Stimulated activated effector memory CD8-positive, alpha-beta T cell treated with anti-CD3 and anti-CD28 coated beads, Interleukin-12 subunit alpha, Interleukin-12 subunit beta, amount 100 ng/mL, for 72 hours (primary cell): ENCODE measurements at regions not wholly inside any gene's neighbourhood (a gene's known extent, or its start where the extent isn't known, plus 50 kb on each side); places are given as distances from the start of the nearest gene placed in this dataset.

Experiments
- ATAC-seq: fragments of 150-1000 bp; cut with Tn5 transposase; 2 replicates; pipeline ENCODE4 v1.10.0; 2021
- DNase-seq, 2 donors: peaks; one replicate each; pipeline ENCODE4 v3.0.0; 2021 to 2022; ENCODE audit warnings: low spot score in 2 of 2
- H3K27ac Mint-ChIP-seq: one replicate; pipeline ENCODE4 v1.8.0; 2022; ENCODE audit warnings: mild to moderate bottlenecking, mixed read lengths
- H3K36me3 Mint-ChIP-seq: one replicate; pipeline ENCODE4 v1.8.0; 2022; ENCODE audit warnings: mild to moderate bottlenecking, mixed read lengths
- H3K4me1 Mint-ChIP-seq: one replicate; pipeline ENCODE4 v1.8.0; 2022; ENCODE audit warnings: mixed read lengths
- H3K4me3 Mint-ChIP-seq: one replicate; pipeline ENCODE4 v1.8.0; 2022; ENCODE audit warnings: mild to moderate bottlenecking, mixed read lengths
- H3K9me3 Mint-ChIP-seq: one replicate; pipeline ENCODE4 v1.8.0; 2022; ENCODE audit warnings: mixed read lengths

DNA sequence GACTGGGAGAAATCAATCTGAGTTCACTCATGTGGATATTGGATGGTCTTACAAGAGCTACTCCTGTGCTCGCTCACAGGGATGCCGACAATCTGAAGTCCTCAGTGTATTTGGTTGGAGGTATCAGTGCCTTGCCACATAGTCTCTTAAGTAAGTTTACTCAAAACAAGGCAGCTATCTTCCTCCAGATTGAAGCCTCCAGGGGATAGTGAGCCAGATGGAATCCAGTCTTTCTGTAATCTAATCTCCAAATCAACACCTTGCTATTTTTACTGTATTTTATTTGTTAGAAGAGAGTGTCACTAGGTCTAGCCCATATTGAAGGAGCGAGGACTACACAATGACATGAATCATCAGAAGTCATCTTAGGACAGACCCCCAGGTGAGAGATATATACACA, 456.6 kb upstream of the POT1 start:
- Mint-ChIP-seq H3K36me3 (no peaks in the 10 kb centered on the region), H3K4me3 (no peak overlapping the region), H3K27ac (no peak overlapping the region)

DNA sequence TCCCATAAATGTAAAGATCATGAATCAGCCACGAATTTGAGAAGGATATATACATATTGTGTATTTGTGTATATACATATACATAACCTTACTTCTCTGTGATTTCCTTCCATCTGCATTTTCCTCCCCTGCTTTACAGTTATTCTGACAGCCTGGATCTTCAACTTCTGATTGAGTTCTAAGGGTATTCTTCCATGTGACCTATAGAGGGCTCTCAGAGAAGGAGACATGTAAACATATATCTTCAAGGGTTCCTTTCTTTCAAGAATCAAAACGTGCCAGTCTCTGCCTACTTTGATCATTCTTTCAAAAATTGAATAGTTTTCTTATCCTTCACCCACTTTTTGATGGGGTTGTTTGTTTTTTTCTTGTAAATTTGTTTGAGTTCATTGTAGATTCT, 453.7 kb upstream of the POT1 start:
- ATAC-seq (no peak), DNase-seq (no peak)
- Mint-ChIP-seq H3K36me3 (no peaks in the 10 kb centered on the region), H3K27ac (no peak overlapping the region), H3K4me1 (no peaks in the 10 kb centered on the region), H3K4me3 (no peak overlapping the region), H3K9me3 (peaks cover 14% of the 10 kb centered on the region)

More for the DNA sequence above, 456.6 kb upstream of the POT1 start:
- Mint-ChIP-seq H3K4me1 (no peaks in the 10 kb centered on the region), H3K9me3 (peaks cover 17% of the 10 kb centered on the region)
- no peak for DNase-seq
- no peak for ATAC-seq

DNA sequence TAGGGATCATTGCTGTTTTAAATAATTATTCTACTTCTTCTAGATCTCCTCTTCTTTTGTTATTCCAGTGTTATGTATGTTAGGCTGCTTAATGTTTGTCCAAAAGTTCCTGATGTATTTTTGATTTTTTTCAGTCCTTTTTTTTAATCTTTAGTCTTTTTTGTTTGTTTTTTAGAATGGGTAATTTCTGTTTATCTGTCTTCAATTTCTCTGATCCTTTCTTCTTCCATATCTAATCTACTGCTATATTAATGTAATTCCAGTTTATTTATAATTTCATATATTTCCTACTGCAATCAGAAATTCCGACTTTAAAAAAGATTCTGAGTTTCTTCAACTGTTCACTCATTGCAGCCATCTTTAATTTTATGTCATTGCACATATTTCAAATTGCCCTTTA, 452.8 kb upstream of the POT1 start:
- no peak overlapping the region for H3K27ac Mint-ChIP-seq
- H3K36me3 Mint-ChIP-seq, result no peaks in the 10 kb centered on the region

DNA sequence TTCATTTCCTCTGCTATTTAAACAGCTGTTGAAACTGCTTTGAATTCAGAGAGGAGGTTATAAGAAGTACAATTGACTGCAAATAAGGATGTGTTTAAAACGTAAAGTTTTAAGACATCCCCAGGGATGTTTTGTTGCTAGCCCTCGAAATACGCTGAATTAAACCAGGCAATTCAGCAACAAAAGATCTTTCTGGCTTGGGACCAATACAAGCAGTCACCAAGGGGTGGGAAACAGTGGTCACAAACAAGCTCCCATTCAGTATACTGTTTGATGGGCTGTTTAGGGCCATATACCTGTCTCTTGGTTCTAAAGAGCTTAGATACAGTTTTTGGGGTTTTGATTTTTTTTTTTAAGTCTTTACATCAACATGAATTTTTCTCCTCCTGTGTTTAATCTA, 446.3 kb upstream of the POT1 start:
- ATAC-seq (no peak), DNase-seq (no peak)
- no peak overlapping the region for H3K27ac Mint-ChIP-seq
- H3K4me1 Mint-ChIP-seq, result no peaks in the 10 kb centered on the region
- no peak overlapping the region for H3K4me3 Mint-ChIP-seq
- H3K9me3 Mint-ChIP-seq, result peaks cover 3% of the 10 kb centered on the region
- H3K36me3 Mint-ChIP-seq, result no peaks in the 10 kb centered on the region

More for the DNA sequence above, 452.8 kb upstream of the POT1 start:
- ATAC-seq (no peak), DNase-seq (no peak)
- no peak overlapping the region for H3K4me3 Mint-ChIP-seq
- H3K4me1 Mint-ChIP-seq, result no peaks in the 10 kb centered on the region
- H3K9me3 Mint-ChIP-seq, result peaks cover 12% of the 10 kb centered on the region

DNA sequence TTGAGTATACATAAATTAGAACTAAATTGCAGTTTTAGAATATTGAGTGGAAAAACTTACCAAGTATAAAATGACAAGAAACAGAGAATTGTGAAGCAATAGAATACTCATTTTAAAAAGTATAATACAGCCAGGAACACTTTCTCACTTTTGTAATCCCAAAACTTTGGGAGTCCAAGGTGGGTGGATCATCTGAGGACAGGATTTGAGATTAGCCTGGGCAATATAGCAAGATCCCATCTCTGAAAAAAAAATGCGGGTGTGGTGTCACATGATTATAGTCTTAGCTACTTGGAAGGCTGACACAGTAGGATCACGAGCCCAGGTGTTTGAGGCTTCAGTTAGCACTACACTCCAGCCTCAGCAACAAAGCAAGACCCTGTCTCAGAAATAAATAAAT, 440.9 kb upstream of the POT1 start:
- Mint-ChIP-seq H3K36me3 (no peaks in the 10 kb centered on the region), H3K27ac (no peak overlapping the region), H3K4me1 (no peaks in the 10 kb centered on the region), H3K9me3 (peaks cover 3% of the 10 kb centered on the region), H3K4me3 (no peak overlapping the region)
- no peak for DNase-seq
- no peak for ATAC-seq

DNA sequence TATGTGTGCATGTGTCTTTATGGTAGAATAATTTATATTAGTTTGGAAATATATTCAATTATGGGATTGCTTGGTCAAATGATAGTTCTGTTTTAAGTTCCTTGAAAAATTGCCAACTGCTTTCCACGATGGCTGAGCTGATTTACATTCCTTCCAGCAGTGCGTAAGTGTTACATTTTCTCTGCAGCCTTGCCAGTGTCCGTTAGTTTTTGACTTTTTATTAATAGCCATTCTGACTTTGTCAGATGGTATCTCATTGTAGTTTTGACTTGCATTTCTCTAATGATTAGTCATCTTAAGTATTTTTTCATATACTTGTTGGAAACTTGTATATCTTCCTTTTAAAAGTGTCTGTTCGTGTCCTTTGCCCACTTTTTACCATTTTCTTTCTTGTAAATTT, 434.2 kb upstream of the POT1 start:
- H3K4me3 Mint-ChIP-seq, result no peak overlapping the region
- H3K27ac Mint-ChIP-seq, result no peak overlapping the region
- no peak for DNase-seq
- H3K9me3 Mint-ChIP-seq, result peaks cover 11% of the 10 kb centered on the region
- H3K4me1 Mint-ChIP-seq, result no peaks in the 10 kb centered on the region
- ATAC-seq, result no peak
- no peaks in the 10 kb centered on the region for H3K36me3 Mint-ChIP-seq

DNA sequence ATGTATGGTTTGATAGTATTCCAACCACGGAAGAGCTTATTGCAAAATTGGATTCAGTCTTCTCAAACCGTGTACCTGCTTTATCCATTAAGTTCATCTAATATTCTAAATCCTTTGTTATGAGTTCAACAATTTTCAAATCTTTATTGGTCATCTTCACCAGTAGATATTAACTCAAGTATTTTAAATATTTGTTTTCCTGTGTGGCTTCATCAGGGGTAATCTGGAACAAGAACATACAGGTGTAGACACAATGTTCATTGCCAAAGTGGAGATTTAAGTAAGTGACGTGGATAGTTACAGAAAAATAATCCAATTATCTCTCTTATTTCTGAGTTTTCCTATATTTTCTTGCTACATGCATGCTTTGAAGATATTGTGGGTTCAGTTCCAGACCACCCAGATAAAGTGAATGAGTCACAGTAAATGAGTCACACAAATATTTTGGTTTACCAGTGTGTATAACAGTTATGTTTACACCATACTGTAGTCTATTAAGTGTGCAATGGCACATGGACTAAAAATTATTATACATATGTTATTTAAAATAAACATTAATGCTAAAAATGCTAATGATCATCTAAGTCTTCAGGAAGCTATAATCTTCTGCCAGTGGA, 429.0 kb upstream of the POT1 start:
- H3K4me1 Mint-ChIP-seq, result no peaks in the 10 kb centered on the region
- no peaks in the 10 kb centered on the region for H3K36me3 Mint-ChIP-seq
- H3K4me3 Mint-ChIP-seq, result no peak overlapping the region
- no peak overlapping the region for H3K27ac Mint-ChIP-seq
- no peak for ATAC-seq
- DNase-seq, result no peak
- peaks cover 3% of the 10 kb centered on the region for H3K9me3 Mint-ChIP-seq

DNA sequence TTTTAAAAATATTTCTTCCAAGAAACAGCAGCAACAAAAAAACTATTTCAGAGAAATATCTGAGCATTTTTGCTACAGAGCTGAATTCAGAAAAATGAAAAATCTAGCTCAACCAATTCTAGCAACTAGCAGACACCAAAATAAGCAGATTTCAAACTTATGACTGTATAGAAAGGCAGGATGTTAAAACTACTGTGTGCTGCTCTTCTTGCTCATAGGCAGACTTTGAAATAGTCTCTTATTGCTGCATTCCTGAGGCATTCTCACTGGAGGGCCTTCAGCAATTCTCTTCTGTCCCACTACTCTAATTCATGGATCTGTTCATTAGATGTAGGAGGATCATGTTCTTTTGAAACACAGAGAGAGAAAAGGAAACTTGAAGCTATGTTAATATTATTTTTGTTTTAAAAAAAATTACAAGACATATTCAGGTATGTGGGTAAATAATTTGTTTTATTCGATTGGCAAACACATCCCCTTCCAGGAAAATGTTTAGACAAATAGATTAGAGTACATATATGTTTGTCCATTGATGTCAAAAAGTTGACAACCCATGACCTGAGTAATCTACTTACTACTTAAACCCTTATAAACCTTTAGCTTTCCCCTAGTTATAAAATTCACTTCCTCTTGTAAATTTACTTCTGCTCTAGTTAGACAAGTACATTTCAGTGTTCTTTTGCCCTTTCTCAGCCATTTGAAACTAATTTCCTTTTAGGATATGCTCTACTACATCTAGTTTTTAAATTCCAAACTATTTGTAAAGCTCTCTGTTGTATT, 428.2 kb upstream of the POT1 start:
- H3K4me1 Mint-ChIP-seq, result no peaks in the 10 kb centered on the region
- peaks cover 3% of the 10 kb centered on the region for H3K9me3 Mint-ChIP-seq
- H3K27ac Mint-ChIP-seq, result no peak overlapping the region
- no peaks in the 10 kb centered on the region for H3K36me3 Mint-ChIP-seq
- DNase-seq, result no peak
- ATAC-seq, result no peak
- no peak overlapping the region for H3K4me3 Mint-ChIP-seq

DNA sequence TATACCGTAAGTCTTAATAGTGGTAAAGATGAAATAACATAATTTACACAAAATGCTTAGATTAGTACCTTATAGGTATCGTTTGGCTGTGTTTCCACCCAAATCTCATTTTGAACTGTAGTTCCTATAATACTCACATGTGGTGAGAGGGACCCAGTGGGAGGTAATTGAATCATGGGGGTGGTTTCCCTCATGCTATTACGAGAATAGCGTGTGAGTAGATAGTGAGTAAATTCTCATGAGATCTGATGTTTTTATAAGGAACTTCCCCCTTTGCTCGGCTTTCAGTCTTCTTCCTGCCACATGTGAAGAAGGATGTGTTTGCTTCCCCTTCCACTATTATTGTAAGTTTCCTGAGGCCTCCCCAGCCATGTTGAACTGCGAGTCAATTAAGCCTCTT, 426.3 kb upstream of the POT1 start:
- no peak for ATAC-seq
- no peak for DNase-seq

DNA sequence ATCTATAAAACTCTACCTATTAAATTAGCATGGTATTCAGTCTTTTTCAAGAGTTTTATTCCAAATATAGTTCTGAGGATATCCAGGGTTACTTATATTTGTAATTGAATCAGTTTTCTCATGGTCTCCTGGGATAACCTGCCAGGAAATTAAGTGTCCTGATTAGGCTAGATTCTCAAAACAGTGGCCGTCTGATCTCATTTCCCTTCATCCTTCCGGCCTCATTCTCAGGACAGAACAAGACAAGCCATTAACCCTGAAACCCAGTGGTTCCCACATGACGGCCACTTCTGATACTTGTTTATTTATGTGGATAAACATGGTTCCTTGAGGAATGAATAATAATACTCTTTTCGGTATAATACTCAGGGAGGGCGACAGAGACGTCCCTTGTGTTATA, 417.6 kb upstream of the POT1 start:
- ATAC-seq, result no peak
- H3K27ac Mint-ChIP-seq, result no peak overlapping the region
- H3K9me3 Mint-ChIP-seq, result peaks cover 6% of the 10 kb centered on the region
- H3K4me1 Mint-ChIP-seq, result no peaks in the 10 kb centered on the region
- no peak for DNase-seq
- no peaks in the 10 kb centered on the region for H3K36me3 Mint-ChIP-seq
- H3K4me3 Mint-ChIP-seq, result no peak overlapping the region

More for the DNA sequence above, 426.3 kb upstream of the POT1 start:
- H3K4me3 Mint-ChIP-seq, result no peak overlapping the region
- H3K27ac Mint-ChIP-seq, result no peak overlapping the region
- H3K36me3 Mint-ChIP-seq, result no peaks in the 10 kb centered on the region
- H3K9me3 Mint-ChIP-seq, result peaks cover 6% of the 10 kb centered on the region
- H3K4me1 Mint-ChIP-seq, result no peaks in the 10 kb centered on the region

DNA sequence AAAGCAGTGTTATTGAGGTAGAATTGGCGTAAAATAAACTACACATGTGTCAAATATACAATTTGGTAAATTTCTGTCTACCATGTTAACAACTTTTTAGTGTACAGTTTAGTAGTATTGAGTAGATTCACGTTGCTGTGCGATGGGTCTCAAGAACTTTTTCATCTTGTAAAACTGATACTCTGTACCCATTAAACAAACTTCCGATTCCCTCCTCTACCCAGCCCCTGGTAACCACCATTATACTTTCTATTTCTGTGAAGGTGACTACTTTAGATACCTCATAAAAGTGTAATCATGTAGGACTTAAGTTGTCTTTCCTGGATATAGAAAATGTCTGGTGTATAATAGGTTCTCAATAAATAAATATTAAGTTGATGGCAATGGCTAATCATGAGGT, 408.5 kb upstream of the POT1 start:
- Mint-ChIP-seq H3K4me3 (no peak overlapping the region), H3K4me1 (no peaks in the 10 kb centered on the region), H3K36me3 (no peaks in the 10 kb centered on the region), H3K27ac (no peak overlapping the region), H3K9me3 (peaks cover 15% of the 10 kb centered on the region)
- DNase-seq (no peak), ATAC-seq (no peak)

DNA sequence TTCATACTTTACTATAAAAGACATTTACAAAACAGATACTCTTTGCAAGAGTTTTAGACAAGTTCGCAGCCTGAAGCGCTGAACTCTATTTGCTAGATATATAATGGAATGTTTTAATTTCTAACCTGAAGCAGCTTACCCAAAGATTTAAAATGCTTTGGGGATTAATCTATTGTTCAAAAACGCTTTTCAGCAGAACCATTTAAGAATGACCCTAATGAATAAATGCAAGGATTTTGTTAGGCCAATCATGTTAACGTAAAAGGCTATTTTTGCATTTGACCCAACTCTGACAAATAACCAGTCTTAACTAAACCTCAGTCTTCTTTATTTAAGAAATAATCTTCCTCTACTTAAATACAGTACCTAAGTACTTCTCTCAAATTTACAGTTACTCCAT, 406.7 kb upstream of the POT1 start:
- DNase-seq, result no peak
- peaks cover 17% of the 10 kb centered on the region for H3K9me3 Mint-ChIP-seq
- ATAC-seq, result no peak
- no peaks in the 10 kb centered on the region for H3K36me3 Mint-ChIP-seq
- no peak overlapping the region for H3K27ac Mint-ChIP-seq
- no peak overlapping the region for H3K4me3 Mint-ChIP-seq
- no peaks in the 10 kb centered on the region for H3K4me1 Mint-ChIP-seq

DNA sequence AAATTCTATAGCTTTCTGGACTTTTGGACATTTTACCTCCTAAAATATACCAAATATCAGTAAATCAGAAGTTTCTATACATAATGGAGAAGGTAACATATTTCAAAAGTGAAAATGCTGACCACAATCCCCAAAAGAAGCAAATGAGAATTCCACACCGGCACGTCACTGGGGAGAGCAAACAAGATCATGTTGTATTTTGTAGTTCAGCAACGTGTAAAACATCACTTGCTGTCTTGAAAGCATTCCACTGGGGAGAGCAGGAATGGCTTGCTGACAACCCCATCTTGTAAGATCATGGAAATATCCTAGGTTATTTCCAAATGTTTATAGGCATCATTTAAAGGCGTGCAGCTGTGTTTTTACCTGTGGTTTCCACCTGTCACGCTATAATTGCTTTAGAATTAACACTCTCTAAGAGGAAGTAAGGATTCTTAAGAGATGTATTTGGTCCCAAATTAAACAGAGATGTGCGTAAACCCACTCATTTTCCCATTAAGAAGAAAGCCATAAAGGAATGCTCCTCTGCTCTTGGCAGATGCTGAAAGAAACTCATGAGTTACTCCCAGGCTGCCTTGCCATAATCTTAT, 397.1 kb upstream of the POT1 start:
- H3K9me3 Mint-ChIP-seq, result peaks cover 9% of the 10 kb centered on the region
- ATAC-seq (no peak), DNase-seq (no peak)
- H3K4me1 Mint-ChIP-seq, result no peaks in the 10 kb centered on the region
- H3K4me3 Mint-ChIP-seq, result no peak overlapping the region
- no peak overlapping the region for H3K27ac Mint-ChIP-seq
- H3K36me3 Mint-ChIP-seq, result no peaks in the 10 kb centered on the region

DNA sequence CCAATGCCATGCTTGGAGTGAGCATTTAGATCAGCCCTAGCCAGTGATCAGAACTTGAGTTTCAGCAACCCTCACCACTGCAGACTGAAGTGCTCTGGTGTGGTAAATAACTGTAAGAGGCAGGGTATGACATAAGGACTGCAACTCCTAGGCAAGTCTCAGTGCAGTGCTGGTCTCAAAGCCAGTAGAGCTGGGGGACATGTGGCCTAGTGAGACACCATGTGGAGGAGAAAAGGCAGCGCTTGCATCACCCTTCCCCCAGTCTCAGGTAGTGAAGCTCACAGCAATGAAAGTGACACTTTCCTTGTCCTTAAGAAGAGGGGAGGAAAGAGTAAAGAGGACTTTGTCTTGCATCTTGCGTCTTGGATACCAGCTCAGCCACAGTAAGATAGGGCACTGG, 386.8 kb upstream of the POT1 start:
- ATAC-seq, result peak; percentile 51
- no peak for DNase-seq
- H3K27ac Mint-ChIP-seq, result no peak overlapping the region
- no peaks in the 10 kb centered on the region for H3K4me1 Mint-ChIP-seq
- no peak overlapping the region for H3K4me3 Mint-ChIP-seq
- no peaks in the 10 kb centered on the region for H3K36me3 Mint-ChIP-seq
- peaks cover 6% of the 10 kb centered on the region for H3K9me3 Mint-ChIP-seq

DNA sequence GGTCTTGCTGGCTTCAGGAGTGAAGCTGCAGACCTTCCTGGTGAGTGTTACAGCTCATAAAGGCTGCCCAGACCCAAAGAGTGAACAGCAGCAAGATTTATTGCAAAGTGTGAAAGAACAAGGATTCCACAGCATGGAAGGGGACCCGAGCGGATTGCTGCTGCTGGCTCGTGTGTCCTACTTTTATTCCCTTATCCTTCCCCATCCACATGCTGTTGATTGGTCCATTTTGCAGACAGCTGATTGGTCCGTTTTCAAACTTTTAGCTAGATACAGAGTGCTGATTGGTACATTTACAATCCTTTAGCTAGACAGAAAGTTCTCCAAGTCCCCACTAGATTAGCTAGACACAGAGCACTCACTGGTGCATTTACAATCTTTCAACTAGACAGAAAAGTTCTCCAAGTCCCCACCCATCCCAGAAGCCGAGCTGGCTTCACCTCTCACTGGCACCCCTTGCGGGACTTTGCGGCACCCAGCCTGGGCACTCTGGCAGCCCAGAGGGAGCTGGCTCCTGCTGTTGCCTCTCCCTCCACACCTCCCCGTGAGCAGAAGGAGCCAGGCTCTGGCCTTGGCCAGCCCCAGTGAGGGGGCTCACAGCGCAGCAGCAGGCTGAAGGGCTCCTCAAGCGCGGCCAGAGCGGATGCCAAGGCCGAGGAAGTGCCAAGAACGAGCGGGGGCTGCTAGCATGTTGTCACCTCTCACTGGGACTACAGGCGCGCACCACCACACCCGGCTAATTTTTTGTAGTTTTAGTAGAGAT, 369.6 kb upstream of the POT1 start:
- H3K4me1 Mint-ChIP-seq, result no peaks in the 10 kb centered on the region
- peaks cover 8% of the 10 kb centered on the region for H3K9me3 Mint-ChIP-seq
- H3K4me3 Mint-ChIP-seq, result no peak overlapping the region
- no peak overlapping the region for H3K27ac Mint-ChIP-seq
- H3K36me3 Mint-ChIP-seq, result no peaks in the 10 kb centered on the region
- no peak for DNase-seq
- ATAC-seq, result no peak
